Activated naive CD8-positive, alpha-beta T cell treated with anti-CD3 and anti-CD28 coated beads, Interleukin-2, amount 10 ng/mL, durations not matched to agents 7 days and 5 days (primary cell): ENCODE measurements at regions not wholly inside any gene's neighbourhood (a gene's known extent, or its start where the extent isn't known, plus 50 kb on each side); places are given as distances from the start of the nearest gene placed in this dataset.
"Not testable (repeated sequence)": the region's sequence is repeated elsewhere in the genome, so short reads cannot be mapped to it uniquely, and the experiment has no call there.

Source experiments
- ATAC-seq: fragments of 150-1000 bp; cut with Tn5 transposase; one replicate; pipeline ENCODE4 v1.10.0; 2021; ENCODE audit warnings: low read depth, moderate library complexity
- POLR2A ChIA-PET: fragments of 350-600 bp; sonication (Branson Sonifier 250); formaldehyde crosslinking; loops from one replicate; lab custom pipeline; 2021; ENCODE audit warnings: antibody characterized with exemption; lab: Charles Lee
- DNase-seq: peaks from one replicate; pipeline ENCODE4 v3.0.0; 2021
- H3K27ac Mint-ChIP-seq: one replicate; pipeline ENCODE4 v1.8.0; 2022; ENCODE audit warnings: mild to moderate bottlenecking, mixed read lengths
- H3K27me3 Mint-ChIP-seq: one replicate; pipeline ENCODE4 v1.8.0; 2022; ENCODE audit warnings: mild to moderate bottlenecking, moderate library complexity, mixed read lengths
- H3K36me3 Mint-ChIP-seq: one replicate; pipeline ENCODE4 v1.8.0; 2021; ENCODE audit warnings: mild to moderate bottlenecking, mixed read lengths
- H3K4me1 Mint-ChIP-seq: one replicate; pipeline ENCODE4 v1.8.0; 2021; ENCODE audit warnings: mixed read lengths
- H3K4me3 Mint-ChIP-seq: one replicate; pipeline ENCODE4 v1.8.0; 2022; ENCODE audit warnings: mild to moderate bottlenecking, moderate library complexity, mixed read lengths
- H3K9me3 Mint-ChIP-seq: one replicate; pipeline ENCODE4 v1.8.0; 2021; ENCODE audit warnings: mixed read lengths

DNA sequence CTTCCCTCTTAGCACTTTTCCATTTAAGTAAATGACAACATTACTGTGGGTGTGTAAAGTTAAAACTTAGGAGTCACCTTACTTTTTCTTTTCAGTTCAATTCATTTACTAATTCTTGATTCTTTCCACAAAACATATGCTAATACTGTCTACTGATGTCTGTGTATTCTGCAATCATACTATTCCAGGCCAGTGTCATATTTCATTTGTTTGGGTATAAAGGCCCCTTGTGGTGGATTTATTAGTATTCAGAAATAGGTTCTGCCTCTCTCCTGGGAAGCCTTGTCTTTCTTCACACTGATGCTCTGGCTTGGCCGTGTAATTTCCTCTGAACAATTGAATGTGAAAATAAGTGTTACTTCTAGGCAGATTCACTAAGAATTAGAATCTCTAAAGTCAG lies 621.9 kb upstream of the SPRY2 start:
- H3K27ac Mint-ChIP-seq = no peak overlapping the region
- H3K4me1 Mint-ChIP-seq = no peaks in the 10 kb centered on the region
- no peaks in the 10 kb centered on the region for H3K36me3 Mint-ChIP-seq
- POLR2A ChIA-PET = no interaction called here
- H3K27me3 Mint-ChIP-seq = no peaks in the 10 kb centered on the region
- no peak for ATAC-seq
- no peak overlapping the region for H3K4me3 Mint-ChIP-seq
- DNase-seq = no peak
- no peaks in the 10 kb centered on the region for H3K9me3 Mint-ChIP-seq

DNA sequence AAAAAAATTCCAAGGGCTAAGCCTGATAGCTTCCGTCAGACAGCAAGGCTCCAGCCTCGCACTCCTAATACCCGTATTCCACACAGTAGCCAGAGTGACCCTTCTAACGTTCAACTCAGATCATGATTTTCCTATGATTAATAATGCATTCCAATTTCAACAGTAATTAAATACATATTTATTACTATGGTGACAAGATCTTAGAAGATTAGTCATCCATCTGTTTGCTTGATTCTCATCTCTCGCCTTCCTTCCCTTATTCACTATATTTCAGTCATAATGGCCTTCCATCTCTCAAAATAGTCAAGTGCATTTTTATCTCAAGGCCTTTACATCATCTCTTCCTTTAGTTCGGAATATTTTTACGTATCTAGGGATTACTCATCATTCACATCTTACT lies 621.2 kb upstream of the SPRY2 start:
- Mint-ChIP-seq H3K4me1 (no peaks in the 10 kb centered on the region), H3K36me3 (no peaks in the 10 kb centered on the region), H3K4me3 (no peak overlapping the region), H3K27ac (no peak overlapping the region), H3K27me3 (no peaks in the 10 kb centered on the region), H3K9me3 (no peaks in the 10 kb centered on the region)
- POLR2A ChIA-PET = no interaction called here
- no peak for ATAC-seq
- DNase-seq = no peak

DNA sequence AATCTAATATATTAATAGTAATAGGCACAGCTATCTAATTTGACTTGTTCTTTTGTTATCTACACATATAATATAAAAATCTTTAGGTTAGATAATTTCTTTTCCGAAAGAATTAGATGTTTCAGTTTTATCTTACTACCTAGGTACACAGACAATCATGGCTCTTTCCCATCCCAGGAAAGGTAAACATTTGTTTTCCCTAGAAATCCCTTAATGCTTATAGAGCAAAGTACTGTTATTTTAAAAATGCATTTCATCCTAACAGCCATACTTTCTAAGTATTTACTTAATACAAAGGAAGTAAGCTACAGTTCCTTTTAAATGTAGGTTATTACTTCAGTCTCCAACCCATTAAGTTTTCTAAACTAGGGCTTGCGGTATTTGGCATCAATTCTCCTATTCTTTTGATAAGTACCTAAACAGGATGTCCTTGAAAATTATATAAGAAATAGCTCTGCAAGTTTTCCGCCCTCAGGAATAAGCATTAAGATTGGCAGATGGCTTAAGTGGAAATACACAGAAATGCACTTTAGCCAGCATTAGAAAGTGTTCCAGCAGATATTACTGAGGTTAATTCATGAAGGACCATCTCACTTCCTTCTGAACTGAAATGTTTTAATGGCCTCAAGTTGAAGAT lies 616.2 kb upstream of the SPRY2 start:
- H3K9me3 Mint-ChIP-seq = no peaks in the 10 kb centered on the region
- no peak overlapping the region for H3K4me3 Mint-ChIP-seq
- ATAC-seq (no peak), DNase-seq (no peak)
- POLR2A ChIA-PET = no interaction called here
- no peaks in the 10 kb centered on the region for H3K4me1 Mint-ChIP-seq
- no peak overlapping the region for H3K27ac Mint-ChIP-seq
- H3K36me3 Mint-ChIP-seq = no peaks in the 10 kb centered on the region
- no peaks in the 10 kb centered on the region for H3K27me3 Mint-ChIP-seq

DNA sequence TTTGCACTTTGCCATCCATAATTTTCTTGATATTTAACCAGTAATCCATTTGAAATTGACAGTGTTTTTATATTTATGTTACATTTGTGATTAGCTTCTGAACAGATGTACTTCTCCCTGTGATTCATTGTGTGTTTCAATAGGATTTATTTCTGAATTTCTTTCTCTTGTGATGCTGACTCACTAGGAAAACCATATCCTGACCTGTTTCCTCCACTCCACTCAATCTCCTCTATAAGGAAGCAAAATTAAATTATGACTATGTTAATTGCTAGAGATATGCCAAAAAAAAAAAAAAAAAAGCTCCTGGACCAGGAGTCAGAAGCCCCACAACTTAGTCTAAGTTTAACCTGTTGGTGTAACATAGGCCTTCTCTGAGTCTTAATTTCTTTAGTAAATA lies 614.6 kb upstream of the SPRY2 start:
- no peak for DNase-seq
- Mint-ChIP-seq H3K36me3 (no peaks in the 10 kb centered on the region), H3K9me3 (no peaks in the 10 kb centered on the region), H3K4me1 (no peaks in the 10 kb centered on the region), H3K27ac (no peak overlapping the region), H3K27me3 (no peaks in the 10 kb centered on the region), H3K4me3 (no peak overlapping the region)
- no peak for ATAC-seq
- POLR2A ChIA-PET = no interaction called here

DNA sequence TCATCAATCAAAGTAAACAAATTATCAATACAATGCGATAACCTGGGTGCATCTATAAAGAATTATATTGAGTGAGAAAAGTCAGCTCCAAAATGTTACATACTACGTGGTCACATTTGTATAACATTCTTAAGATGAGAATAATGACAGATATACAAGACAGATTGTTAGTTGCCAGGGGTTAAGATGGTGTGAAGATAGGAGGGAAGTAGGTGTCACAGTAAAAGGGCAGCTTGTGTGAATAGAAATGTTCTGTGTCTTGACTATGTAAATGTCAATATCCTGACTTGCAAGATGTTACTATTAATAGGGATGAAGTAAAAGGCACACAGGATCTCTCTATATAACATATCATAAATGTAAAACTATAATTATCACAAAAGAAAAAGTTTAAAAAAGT lies 611.2 kb upstream of the SPRY2 start:
- no peak for DNase-seq
- no peaks in the 10 kb centered on the region for H3K36me3 Mint-ChIP-seq
- POLR2A ChIA-PET = no interaction called here
- H3K4me3 Mint-ChIP-seq = no peak overlapping the region
- ATAC-seq = no peak
- no peaks in the 10 kb centered on the region for H3K4me1 Mint-ChIP-seq
- no peaks in the 10 kb centered on the region for H3K9me3 Mint-ChIP-seq
- H3K27me3 Mint-ChIP-seq = no peaks in the 10 kb centered on the region
- H3K27ac Mint-ChIP-seq = no peak overlapping the region

DNA sequence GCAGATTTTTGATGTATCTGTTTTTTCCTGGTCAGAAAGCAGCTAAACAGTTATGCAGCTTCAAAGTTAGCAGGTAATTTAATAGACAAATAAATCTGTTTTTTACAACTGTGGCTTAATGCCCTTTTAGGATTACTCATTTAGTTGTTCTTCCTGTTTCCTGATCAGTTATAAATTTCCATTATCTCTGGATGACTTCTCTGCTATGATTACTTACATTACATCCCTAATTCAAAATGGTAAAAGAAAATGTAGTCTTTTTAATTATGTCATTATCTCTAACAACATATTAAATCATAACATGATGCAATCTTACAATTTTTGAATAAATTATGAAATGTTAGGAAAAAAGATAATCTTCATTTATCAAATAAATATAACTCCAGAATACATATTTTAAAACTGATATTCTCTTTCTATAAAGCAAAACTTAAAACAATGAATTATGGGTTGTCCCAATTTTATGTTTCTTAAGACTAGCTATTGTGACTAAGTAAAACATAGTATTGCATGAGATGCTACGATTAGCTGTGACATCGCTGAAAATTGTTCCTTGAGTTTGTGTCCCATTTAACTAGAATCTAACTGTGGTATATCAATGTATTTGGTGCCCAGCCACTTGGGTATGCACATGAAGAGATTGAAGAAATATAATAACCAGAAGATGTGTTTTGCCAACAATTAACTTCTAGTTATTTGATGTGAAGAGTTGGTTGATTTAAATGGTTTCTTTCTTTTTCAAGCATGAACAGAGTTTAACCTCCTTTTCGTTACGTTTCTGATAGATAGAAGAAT lies 605.3 kb upstream of the SPRY2 start:
- Mint-ChIP-seq H3K27me3 (no peaks in the 10 kb centered on the region), H3K27ac (no peak overlapping the region), H3K4me1 (no peaks in the 10 kb centered on the region), H3K4me3 (no peak overlapping the region), H3K36me3 (no peaks in the 10 kb centered on the region), H3K9me3 (no peaks in the 10 kb centered on the region)
- ATAC-seq (no peak), DNase-seq (no peak)
- POLR2A ChIA-PET = no interaction called here

DNA sequence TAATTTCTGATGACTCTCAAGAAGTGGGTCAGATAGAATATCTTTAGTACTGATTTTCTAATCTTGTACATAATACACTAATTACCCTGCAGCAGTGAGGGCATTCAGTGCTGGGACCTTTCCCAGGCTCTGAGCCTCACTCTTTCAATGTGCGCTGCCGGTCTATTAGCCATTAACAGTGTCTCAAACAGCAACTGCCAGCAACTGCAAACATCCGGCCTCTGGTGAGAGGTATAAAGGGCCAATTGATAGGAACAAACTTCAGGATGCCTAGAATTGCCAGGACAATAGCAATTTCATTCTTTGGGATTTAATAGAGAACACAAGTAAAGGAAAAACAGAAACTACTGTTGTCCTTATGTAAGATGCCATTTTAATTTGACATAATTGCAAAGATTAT lies 604.4 kb upstream of the SPRY2 start:
- H3K4me3 Mint-ChIP-seq = no peak overlapping the region
- no peak overlapping the region for H3K27ac Mint-ChIP-seq
- POLR2A ChIA-PET = no interaction called here
- H3K9me3 Mint-ChIP-seq = no peaks in the 10 kb centered on the region
- H3K4me1 Mint-ChIP-seq = no peaks in the 10 kb centered on the region
- DNase-seq (no peak), ATAC-seq (no peak)
- no peaks in the 10 kb centered on the region for H3K27me3 Mint-ChIP-seq
- H3K36me3 Mint-ChIP-seq = no peaks in the 10 kb centered on the region

DNA sequence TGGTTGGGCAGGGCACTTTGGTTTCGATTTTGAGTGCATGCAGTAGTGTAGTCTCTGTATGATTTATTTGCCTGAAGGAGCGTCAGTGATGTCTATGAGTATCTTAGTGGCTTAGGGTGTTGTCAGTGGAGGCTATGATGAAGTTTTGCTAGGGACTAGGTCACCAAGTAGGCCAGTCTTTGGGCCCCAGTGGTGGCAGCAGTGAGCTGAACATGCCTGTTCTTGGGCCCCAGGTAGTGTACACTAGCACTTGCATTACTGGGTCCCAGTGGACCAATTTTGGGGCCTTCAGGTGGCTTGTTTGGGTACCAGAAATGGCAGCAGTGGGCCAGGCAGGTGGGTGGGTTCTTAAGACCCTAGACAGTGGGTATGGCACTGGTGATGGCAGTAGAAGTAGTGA lies 598.7 kb upstream of the SPRY2 start:
- Mint-ChIP-seq H3K27me3 (no peaks in the 10 kb centered on the region), H3K4me3 (no peak overlapping the region), H3K36me3 (no peaks in the 10 kb centered on the region), H3K4me1 (no peaks in the 10 kb centered on the region), H3K9me3 (no peaks in the 10 kb centered on the region), H3K27ac (no peak overlapping the region)
- POLR2A ChIA-PET = no interaction called here
- ATAC-seq (no peak), DNase-seq (no peak)

DNA sequence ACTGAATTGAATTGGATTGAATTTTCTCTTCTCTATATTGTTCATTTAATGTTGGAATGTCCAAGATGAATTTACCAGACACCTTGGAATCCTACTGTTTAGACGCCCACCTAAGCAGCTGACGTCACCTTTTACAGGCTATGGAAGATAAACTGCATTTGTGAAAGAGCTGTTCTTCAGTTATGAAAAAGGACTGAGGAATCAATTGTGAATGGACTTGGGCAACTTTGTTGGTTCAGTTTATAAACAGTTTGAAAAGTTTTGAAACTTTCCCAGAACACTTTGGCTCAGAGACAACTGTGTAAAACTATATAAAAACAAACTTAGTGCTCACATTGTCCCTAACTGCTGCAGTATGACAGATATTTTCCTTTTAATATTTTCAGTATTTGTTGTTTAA lies 590.8 kb upstream of the SPRY2 start:
- POLR2A ChIA-PET = no interaction called here
- ATAC-seq = no peak
- no peak overlapping the region for H3K27ac Mint-ChIP-seq
- no peaks in the 10 kb centered on the region for H3K36me3 Mint-ChIP-seq
- no peak overlapping the region for H3K4me3 Mint-ChIP-seq
- H3K27me3 Mint-ChIP-seq = no peaks in the 10 kb centered on the region
- H3K9me3 Mint-ChIP-seq = no peaks in the 10 kb centered on the region
- DNase-seq = no peak
- H3K4me1 Mint-ChIP-seq = no peaks in the 10 kb centered on the region

DNA sequence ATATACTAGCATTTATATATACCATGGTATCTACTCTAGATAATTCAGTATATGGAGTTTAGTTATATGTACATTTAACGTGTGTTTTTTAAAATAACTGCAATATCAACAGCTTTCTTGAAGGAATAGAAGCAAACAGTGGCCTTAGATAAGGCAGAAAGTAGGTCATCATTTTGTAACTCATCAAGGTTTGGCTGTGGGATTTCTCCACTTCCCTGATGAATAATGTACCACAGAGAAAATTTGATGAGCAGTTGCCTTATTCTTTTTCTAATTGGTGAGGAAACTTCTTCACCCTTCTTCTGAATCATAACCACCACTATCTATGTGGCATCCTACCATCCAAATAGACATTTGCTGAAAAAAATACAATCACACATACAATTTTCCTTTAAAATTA lies 590.2 kb upstream of the SPRY2 start:
- POLR2A ChIA-PET = no interaction called here
- DNase-seq (no peak), ATAC-seq (no peak)
- Mint-ChIP-seq H3K27ac (no peak overlapping the region), H3K36me3 (no peaks in the 10 kb centered on the region), H3K4me3 (no peak overlapping the region), H3K27me3 (no peaks in the 10 kb centered on the region), H3K4me1 (no peaks in the 10 kb centered on the region), H3K9me3 (no peaks in the 10 kb centered on the region)

DNA sequence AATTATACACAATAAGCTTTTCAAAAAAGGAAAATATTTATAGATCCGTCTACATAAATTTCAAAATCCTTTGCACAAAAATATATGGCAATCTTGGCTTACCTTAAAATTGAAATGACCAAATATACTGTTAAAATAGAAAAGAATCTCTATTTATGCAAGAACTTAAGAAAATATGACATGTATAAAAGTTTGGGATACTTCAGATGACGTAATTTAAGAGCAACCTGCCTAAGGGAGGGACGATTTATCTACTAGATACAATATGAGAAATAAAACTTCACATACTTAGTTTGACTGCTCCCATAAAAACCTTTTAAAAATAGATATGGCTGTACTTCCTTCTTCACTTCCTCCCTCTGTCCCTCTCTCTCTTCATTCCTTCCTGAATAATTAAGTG lies 587.3 kb upstream of the SPRY2 start:
- POLR2A ChIA-PET = no interaction called here
- H3K4me1 Mint-ChIP-seq = no peaks in the 10 kb centered on the region
- no peak for ATAC-seq

DNA sequence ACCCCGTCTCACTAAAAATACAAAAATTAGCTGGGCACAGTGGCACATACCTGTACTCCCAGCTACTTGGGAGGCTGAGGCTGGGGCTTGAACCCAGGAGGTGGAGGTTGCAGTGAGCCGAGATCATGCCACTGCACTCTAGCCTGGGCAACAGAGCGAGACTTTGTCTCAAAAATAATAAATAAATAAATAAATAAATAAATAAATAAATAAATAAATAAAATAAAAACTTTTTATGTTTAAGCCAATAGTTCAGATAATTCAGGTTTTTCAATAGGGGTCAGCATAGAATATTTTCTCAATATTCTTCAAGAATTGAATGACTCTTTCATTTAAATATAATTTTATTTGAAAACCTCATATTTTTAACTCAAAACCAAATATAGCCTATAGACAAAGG lies 585.1 kb upstream of the SPRY2 start:
- H3K27me3 Mint-ChIP-seq, DNase-seq, H3K36me3 Mint-ChIP-seq, H3K4me3 Mint-ChIP-seq, POLR2A ChIA-PET, H3K9me3 Mint-ChIP-seq, H3K27ac Mint-ChIP-seq, ATAC-seq, H3K4me1 Mint-ChIP-seq: not testable (repeated sequence)

More for the DNA sequence above, 587.3 kb upstream of the SPRY2 start:
- Mint-ChIP-seq H3K9me3 (no peaks in the 10 kb centered on the region), H3K36me3 (no peaks in the 10 kb centered on the region), H3K4me3 (no peak overlapping the region), H3K27me3 (no peaks in the 10 kb centered on the region), H3K27ac (no peak overlapping the region)
- DNase-seq = no peak

DNA sequence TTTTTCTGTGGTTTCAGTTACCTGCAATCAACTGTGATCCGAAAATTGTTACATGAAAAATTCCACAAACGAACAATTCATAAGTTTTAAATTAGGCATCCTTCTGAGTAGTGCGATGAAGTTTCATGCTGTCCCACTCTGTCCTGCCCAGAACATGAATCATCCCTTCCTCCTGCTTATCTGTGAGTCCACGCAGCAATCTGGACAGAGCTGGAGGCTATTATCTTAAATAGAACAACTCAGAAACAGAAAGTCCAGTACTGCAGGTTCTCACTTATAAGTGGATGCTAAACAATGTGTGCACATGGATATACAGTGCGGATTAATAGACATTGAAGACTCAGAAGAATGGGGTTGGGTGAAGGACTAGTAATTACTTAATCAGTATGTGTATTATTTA lies 583.7 kb upstream of the SPRY2 start:
- H3K4me3 Mint-ChIP-seq = no peak overlapping the region
- no peak overlapping the region for H3K27ac Mint-ChIP-seq
- no peaks in the 10 kb centered on the region for H3K36me3 Mint-ChIP-seq
- H3K27me3 Mint-ChIP-seq = no peaks in the 10 kb centered on the region
- H3K4me1 Mint-ChIP-seq = no peaks in the 10 kb centered on the region
- POLR2A ChIA-PET = no interaction called here
- no peak for DNase-seq
- no peaks in the 10 kb centered on the region for H3K9me3 Mint-ChIP-seq
- no peak for ATAC-seq

DNA sequence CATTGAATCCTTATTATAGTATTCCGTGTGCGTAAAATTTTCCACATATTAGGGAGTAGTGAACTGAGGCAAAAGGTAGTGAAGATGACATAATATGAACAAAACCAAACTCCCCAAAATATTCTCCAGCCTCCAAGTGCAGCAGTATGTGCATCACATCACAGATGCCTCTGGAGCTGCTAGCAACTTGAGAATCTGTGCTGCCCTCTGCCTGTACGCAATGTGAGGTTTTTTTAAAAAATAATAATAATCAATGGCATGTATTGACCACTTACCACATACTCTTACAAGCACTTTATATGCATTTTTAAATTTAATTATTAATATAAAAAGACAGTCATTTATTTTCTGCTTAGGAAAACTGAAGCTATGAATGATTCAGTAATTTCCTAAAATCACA lies 583.0 kb upstream of the SPRY2 start:
- Mint-ChIP-seq H3K27ac (no peak overlapping the region), H3K9me3 (no peaks in the 10 kb centered on the region), H3K36me3 (no peaks in the 10 kb centered on the region), H3K4me1 (no peaks in the 10 kb centered on the region), H3K27me3 (no peaks in the 10 kb centered on the region), H3K4me3 (no peak overlapping the region)
- no peak for ATAC-seq
- POLR2A ChIA-PET = no interaction called here
- DNase-seq = no peak
